ENCODE measurements at regions not wholly inside any gene's neighbourhood (a gene's known extent, or its start where the extent isn't known, plus 50 kb on each side); places are given as distances from the start of the nearest gene placed in this dataset.

DNA sequence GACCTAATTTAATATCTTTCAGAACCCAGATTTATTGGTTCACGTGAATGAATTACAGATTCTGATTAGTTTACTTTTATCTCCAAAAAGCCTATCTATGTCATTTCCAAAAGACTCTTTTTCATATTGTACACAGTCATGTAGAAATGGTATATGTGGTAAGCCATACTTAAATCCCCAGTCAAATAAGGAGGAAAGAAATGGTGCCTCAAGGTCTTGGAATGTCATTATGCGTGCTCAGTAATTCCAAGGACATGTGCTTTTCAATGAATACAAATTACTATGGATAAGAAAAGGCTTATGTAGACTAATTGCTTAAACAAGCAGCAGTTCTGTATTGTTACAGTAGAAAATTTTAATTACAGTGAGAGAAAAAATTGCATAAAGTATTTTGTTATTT, 64.1 kb upstream of the TYRP1 start:
- DNase-seq, result no peak

DNA sequence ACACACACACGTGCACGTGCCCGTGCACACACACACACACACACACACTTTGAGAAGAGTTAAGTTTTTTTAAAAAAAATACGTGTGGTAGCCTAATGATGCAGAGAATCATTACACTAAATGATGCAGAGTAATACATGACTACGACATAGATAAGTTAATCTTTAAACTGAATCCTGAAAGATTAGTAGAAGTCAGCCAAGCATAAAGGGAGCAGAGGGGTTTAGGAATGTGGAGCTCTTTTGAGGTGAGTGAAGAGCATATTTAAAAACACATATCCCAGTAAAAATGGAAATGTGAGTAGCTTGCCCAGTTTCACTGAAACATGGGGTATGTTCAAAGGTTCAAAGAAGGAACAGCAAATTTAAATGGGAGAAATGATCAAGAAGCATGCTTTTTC, 61.3 kb upstream of the TYRP1 start:
- DNase-seq, result no peak

DNA sequence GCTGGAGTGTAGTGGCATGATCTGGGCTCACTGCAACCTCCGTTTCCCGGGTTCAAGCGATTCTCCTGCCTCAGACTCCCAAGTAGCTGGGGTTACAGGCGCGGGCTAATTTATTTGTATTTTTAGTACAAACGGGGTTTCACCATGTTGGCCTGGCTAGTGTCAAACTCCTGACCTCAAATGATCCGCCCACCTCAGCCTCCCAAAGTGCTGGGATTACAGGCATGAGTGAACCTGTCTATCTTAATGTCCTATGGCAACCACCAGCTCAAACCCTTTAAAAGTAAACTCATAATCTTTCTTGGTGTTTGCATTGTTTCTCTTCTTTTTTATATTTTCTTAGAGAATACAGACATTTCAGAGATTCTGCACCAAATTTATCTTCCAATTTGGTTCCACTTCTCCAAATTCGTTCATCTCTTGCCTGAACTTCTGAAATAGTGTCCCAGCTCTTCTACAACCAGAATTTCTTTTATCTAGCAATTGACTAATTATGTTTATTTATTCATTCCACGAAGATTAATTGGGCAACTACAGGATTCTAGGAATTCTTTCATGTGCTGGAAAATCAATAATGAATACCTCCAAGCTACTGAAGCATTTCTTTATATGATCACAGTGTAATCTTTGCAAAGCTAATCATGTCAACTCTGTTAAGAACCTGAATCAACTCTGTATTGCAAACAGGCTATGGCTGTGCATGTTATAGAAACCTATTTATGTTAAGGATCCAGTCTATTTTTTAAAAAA, 60.0 kb upstream of the TYRP1 start:
- no peak for DNase-seq

DNA sequence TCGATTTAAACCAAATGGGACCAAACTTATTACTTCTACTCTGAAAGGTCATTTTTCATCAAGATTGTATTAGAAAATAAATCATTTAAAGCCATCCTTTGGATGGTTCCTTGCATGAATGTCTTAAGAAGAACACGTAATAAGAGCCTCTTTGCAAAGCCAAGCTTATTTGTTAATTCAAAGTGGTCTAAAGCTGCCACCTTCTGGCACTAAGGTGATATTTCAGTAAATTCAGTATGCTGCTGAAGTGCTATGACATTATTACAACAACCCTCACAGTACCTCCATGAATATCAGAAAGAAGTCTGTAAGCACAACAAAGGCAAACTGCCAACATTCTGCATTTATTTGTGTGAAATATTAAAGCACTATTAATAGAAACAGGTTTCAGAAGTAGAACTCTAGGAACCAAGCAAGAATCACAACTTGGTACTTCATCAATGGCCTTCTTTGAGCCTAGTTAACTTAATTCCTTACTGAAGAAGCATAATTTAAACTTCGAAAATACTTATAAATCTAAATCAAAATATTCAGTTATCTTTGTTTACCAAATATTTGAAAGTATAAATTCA, 53.1 kb upstream of the TYRP1 start:
- peak in 1 of 58 donors; percentile 4 for DNase-seq

DNA sequence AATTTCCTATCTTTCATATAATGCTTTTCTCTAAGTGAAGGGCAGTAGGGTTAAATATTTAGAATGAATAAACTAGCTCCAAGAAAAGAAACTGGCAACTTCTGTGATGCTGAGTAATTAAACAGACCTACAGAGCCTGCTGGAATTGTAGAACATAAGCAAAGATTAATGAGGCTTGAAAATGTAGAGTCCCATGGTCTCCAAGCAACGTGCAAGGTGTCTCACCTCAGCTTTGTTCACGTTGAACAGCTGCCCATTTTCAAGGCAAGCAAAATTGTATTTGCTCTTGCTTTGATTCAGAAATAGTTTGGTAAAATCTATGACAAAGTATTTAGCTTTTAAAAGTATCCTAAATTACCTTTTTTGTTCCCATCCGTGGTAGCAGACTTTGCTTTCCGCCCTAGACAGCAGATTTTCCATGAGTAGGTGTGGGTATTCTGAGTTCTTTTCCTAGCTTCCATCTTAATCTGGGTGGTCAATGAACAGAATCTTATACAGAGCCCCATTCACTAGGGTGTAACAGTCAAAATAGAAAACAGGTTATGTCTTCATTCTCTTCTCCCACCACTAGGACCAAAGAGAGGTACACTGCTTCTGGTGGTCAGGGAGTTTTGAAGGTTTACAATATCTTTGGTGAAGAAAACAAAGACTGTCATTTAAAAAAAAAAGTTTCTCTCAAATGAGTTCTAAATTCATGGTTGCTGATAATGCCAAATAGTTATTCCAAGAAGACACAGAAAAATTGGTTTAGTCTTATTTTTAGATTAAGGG, 52.1 kb upstream of the TYRP1 start:
- DNase-seq, result no peak

All from anterior cingulate cortex (tissue), 58 donors.